Sigmoid colon (tissue), 6 donors: ENCODE measurements at regions not wholly inside any gene's neighbourhood (a gene's known extent, or its start where the extent isn't known, plus 50 kb on each side); places are given as distances from the start of the nearest gene placed in this dataset.

Experiments
- DNase-seq: peaks from one replicate; pipeline ENCODE4 v3.0.0-alpha.2; 2019
- H3K27ac ChIP-seq, 4 donors: fragments of 200-600 bp; sonication (generic); one replicate each; pipeline ENCODE4 v1.5.1; 2016 to 2019; ENCODE audit warnings: mild to moderate bottlenecking in 1 of 4
- H3K27me3 ChIP-seq, 3 donors: fragments of 200-600 bp; sonication (generic); one replicate each; pipeline ENCODE4 v1.5.1; 2019; ENCODE audit warnings: mild to moderate bottlenecking in 1 of 3
- H3K36me3 ChIP-seq, 4 donors: fragments of 200-600 bp; sonication (generic); one replicate each; pipeline ENCODE4 v1.5.1; 2016 to 2019
- H3K4me1 ChIP-seq, 4 donors: fragments of 200-600 bp; sonication (generic); one replicate each; pipeline ENCODE4 v1.5.1; 2017 to 2019
- H3K4me3 ChIP-seq, 4 donors: fragments of 200-600 bp; sonication (generic); one replicate each; pipeline ENCODE4 v1.5.1; 2017 to 2019; ENCODE audit warnings: mild to moderate bottlenecking in 2 of 4, moderate library complexity in 1 of 4
- H3K9me3 ChIP-seq, 4 donors: fragments of 200-600 bp in 3 of 4; sonication (generic) in 3 of 4; one replicate each; pipeline versions ENCODE4 v1.5.1 to v1.6.1; 2013 to 2019
- EP300 ChIP-seq, 4 donors: sonication (generic); formaldehyde crosslinking; IDR thresholded peaks; one replicate each; pipeline ENCODE4 v1.6.1; 2017; ENCODE audit warnings: antibody characterized with exemption in 4 of 4
- POLR2A ChIP-seq, 2 donors: fragments of 450-650 bp; IDR thresholded peaks; one replicate each; pipeline ENCODE4 v1.6.1; 2016; ENCODE audit warnings: antibody characterized with exemption in 2 of 2, mild to moderate bottlenecking in 2 of 2, moderate library complexity in 2 of 2
- POLR2AphosphoS5 ChIP-seq, 4 donors: sonication (generic); formaldehyde crosslinking; IDR thresholded peaks; one replicate each; pipeline ENCODE4 v1.6.1; 2017; ENCODE audit warnings: antibody characterized with exemption in 4 of 4
- WGBS, 2 donors: extraction: QIAGEN DNeasy Blood & Tissue Kit; methylation state at CpG; one replicate each; pipeline ENCODE4 v1.1.7; 2013; 5-methylcytosine and 5-hydroxymethylcytosine counted together
- intact Hi-C: fragments of 100-400 bp; cut with DNase I; formaldehyde crosslinking; loops from one replicate; pipeline ENCODE4 v1.15.1; 2023
- TF ChIP-seq, protein P1 (sequence below), 4 experiments: fragments of 450-650 bp in 3 of 4; fragments of 200-600 bp in 1 of 4; IDR thresholded peaks; one replicate each; pipeline ENCODE4 v1.5.1; 2016 to 2019; ENCODE audit warnings: antibody characterized with exemption in 4 of 4, mild to moderate bottlenecking in 3 of 4, moderate library complexity in 2 of 4
- donor health status: healthy with polysubstance abuse.
- donor health status: healthy.

DNA sequence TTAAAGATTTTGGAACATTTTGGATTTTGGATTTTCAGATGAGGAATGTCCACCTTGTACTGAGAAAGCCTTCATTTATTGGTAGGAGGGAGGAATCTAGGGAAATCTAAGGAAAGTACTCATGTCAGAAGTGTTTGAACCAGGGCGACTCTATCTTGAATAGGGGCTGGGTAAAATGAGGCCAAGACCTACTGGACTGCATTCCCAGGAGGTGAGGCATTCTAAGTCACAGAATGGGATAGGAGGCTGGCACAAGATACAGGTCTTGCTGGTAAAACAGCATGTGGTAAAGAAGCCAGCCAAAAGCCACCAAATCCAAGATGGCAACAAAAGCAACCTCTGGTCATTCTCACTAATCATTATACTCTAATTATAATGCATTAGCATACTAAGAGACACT is 118.9 kb downstream of the MXRA5 start:
- intact Hi-C loops = no loop called here
- no peak overlapping the region for H3K27ac ChIP-seq
- 91 to 95% methylated on average over 1 of the region's 1 CpG for WGBS, 2 donors

DNA sequence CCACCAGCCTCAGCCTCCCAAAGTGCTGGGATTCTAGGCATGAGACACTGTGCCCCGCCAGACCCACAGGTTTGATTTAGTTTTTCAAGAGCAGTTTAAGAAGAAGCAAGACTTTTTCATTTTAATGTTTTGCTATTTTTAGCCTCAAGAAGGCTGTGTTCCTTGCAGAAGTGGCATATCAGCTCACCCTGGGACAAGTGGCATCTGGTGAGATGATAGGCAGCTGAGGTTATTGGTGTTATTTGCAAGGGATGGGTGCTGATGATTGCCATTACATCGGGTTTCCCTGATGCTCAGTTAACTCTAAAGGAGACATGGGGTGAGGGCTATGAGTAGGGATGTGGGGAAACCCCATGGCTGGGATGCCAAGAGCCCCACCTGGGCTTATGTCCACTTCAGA is 120.4 kb downstream of the MXRA5 start:
- TF ChIP-seq POLR2AphosphoS5 (IDR thresholded peaks at IDR 0.05) = no peak
- TF ChIP-seq, protein P1, sequence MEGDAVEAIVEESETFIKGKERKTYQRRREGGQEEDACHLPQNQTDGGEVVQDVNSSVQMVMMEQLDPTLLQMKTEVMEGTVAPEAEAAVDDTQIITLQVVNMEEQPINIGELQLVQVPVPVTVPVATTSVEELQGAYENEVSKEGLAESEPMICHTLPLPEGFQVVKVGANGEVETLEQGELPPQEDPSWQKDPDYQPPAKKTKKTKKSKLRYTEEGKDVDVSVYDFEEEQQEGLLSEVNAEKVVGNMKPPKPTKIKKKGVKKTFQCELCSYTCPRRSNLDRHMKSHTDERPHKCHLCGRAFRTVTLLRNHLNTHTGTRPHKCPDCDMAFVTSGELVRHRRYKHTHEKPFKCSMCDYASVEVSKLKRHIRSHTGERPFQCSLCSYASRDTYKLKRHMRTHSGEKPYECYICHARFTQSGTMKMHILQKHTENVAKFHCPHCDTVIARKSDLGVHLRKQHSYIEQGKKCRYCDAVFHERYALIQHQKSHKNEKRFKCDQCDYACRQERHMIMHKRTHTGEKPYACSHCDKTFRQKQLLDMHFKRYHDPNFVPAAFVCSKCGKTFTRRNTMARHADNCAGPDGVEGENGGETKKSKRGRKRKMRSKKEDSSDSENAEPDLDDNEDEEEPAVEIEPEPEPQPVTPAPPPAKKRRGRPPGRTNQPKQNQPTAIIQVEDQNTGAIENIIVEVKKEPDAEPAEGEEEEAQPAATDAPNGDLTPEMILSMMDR (IDR thresholded peaks at IDR 0.05) = no peak
- TF ChIP-seq POLR2A (IDR thresholded peaks at IDR 0.05) = no peak
- TF ChIP-seq EP300 (IDR thresholded peaks at IDR 0.05) = no peak
- Histone ChIP-seq H3K9me3 (no peaks in the 10 kb centered on the region), H3K4me3 (no peak overlapping the region), H3K27me3 (no peaks in the 10 kb centered on the region), H3K36me3 (no peaks in the 10 kb centered on the region), H3K27ac (no peak overlapping the region), H3K4me1 (no peaks in the 10 kb centered on the region)
- intact Hi-C loops = no loop called here
- WGBS, 2 donors = 76 to 87% methylated on average over 2 of the region's 2 CpGs
- DNase-seq = no peak

More for the DNA sequence above, 118.9 kb downstream of the MXRA5 start:
- no peak for DNase-seq
- no peaks in the 10 kb centered on the region for H3K9me3 ChIP-seq
- no peaks in the 10 kb centered on the region for H3K36me3 ChIP-seq
- no peaks in the 10 kb centered on the region for H3K27me3 ChIP-seq
- H3K4me1 ChIP-seq = no peaks in the 10 kb centered on the region
- no peak overlapping the region for H3K4me3 ChIP-seq
- TF ChIP-seq POLR2AphosphoS5 (IDR thresholded peaks at IDR 0.05) (no peak), EP300 (IDR thresholded peaks at IDR 0.05) (no peak), POLR2A (IDR thresholded peaks at IDR 0.05) (no peak)
- TF ChIP-seq, protein P1 (IDR thresholded peaks at IDR 0.05) = no peak

DNA sequence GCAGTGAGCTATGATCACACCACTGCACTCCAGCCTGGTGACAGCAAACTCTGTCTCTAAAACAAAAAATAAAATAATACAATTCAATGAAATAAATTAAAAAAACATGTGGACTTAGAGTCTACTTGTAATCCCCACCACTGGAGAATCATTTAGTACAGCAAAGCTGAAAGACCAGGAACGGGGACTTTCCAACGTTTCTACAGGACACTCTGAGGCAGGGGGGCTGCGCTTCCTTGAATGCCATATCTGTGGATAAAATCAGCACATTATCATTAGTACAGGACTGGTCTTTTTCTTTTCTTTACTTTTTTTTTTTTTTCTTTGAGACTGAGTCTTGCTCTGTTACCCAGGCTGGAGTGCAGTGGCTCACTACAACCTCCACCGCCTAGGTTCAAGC is 124.8 kb downstream of the MXRA5 start:
- H3K36me3 ChIP-seq = no peaks in the 10 kb centered on the region

DNA sequence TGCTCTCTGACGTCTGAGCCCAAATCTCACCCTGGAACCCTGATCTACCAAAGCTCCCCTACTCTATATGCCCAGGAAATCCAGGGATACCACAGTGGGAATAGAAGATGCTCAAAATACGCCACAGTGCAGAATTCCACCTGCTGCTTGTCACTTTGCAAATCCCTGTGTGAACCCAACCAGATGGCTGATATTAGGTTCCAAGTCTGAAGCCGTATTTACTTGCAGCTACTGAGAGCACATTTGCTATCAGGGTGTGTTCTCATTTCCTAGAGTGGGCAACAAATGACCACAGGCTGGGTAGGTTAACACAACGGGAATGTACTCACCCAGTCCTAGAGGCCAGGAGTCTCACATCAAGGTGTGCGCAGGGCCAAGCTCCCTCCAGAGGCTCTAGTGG is 126.8 kb downstream of the MXRA5 start:
- no peaks in the 10 kb centered on the region for H3K27me3 ChIP-seq
- H3K9me3 ChIP-seq = no peaks in the 10 kb centered on the region
- WGBS, 2 donors = 65 to 69% methylated on average over 5 of the region's 5 CpGs
- TF ChIP-seq, protein P1 (IDR thresholded peaks at IDR 0.05) = no peak
- TF ChIP-seq POLR2A (IDR thresholded peaks at IDR 0.05) (no peak), POLR2AphosphoS5 (IDR thresholded peaks at IDR 0.05) (no peak), EP300 (IDR thresholded peaks at IDR 0.05) (no peak)
- H3K27ac ChIP-seq = no peak overlapping the region
- intact Hi-C loops = no loop called here
- no peak overlapping the region for H3K4me3 ChIP-seq
- no peaks in the 10 kb centered on the region for H3K36me3 ChIP-seq
- no peaks in the 10 kb centered on the region for H3K4me1 ChIP-seq
- no peak for DNase-seq

More for the DNA sequence above, 124.8 kb downstream of the MXRA5 start:
- H3K9me3 ChIP-seq = no peaks in the 10 kb centered on the region
- H3K4me3 ChIP-seq = no peak overlapping the region
- intact Hi-C loops = no loop called here
- no peak overlapping the region for H3K27ac ChIP-seq
- no peak for DNase-seq
- TF ChIP-seq POLR2A (IDR thresholded peaks at IDR 0.05) (no peak), EP300 (IDR thresholded peaks at IDR 0.05) (no peak)
- WGBS, 2 donors = 87 to 90% methylated on average over 4 of the region's 4 CpGs
- no peaks in the 10 kb centered on the region for H3K4me1 ChIP-seq
- no peaks in the 10 kb centered on the region for H3K27me3 ChIP-seq

DNA sequence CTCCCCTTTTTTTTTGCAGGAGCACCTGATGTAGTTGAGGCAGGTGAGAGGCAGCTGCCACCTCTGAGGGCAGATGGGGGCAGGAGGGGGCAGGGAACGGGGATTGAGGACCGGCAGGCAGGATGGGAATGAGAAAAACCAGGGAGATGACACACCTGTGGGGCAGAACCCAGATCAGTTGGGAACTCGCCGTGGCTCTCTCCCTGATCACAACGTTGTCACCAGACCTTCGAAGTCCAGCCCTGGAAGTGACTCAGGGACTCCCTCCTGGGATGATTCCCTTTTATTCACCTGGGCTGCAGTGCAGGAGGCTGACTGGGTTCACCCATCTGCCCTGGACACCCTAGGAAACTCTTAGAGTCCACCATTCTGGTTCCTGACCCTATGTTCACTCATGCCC is 127.2 kb downstream of the MXRA5 start:
- no peak for DNase-seq
- H3K36me3 ChIP-seq = no peaks in the 10 kb centered on the region
- no peak overlapping the region for H3K27ac ChIP-seq
- H3K4me1 ChIP-seq = no peaks in the 10 kb centered on the region
- no peak for TF ChIP-seq POLR2A (IDR thresholded peaks at IDR 0.05)
- no peak for TF ChIP-seq POLR2AphosphoS5 (IDR thresholded peaks at IDR 0.05)
- TF ChIP-seq, protein P1 (IDR thresholded peaks at IDR 0.05) = no peak
- no peak for TF ChIP-seq EP300 (IDR thresholded peaks at IDR 0.05)
- no peaks in the 10 kb centered on the region for H3K9me3 ChIP-seq
- WGBS, 2 donors = 70 to 86% methylated on average over 6 of the region's 6 CpGs
- no peaks in the 10 kb centered on the region for H3K27me3 ChIP-seq
- intact Hi-C loops = no loop called here
- no peak overlapping the region for H3K4me3 ChIP-seq
